Spleen (tissue), 7 donors: ENCODE measurements at regions not wholly inside any gene's neighbourhood (a gene's known extent, or its start where the extent isn't known, plus 50 kb on each side); places are given as distances from the start of the nearest gene placed in this dataset.

Source experiments
- CTCF ChIP-seq, 11 experiments: fragments of 200-600 bp in 7 of 11; fragments of 450-650 bp in 4 of 11; sonication (generic) in 4 of 11; IDR thresholded peaks in 8 of 11; conservative IDR thresholded peaks in 3 of 11; 1 replicate in 7 of 11; 2 replicates in 4 of 11; pipeline versions ENCODE4 v1.4.0 to v1.8.0; 2016 to 2021; ENCODE audit warnings: antibody characterized with exemption in 11 of 11, inconsistent platforms in 4 of 11, mild to moderate bottlenecking in 1 of 11
- POLR2A ChIP-seq, 3 donors: fragments of 450-650 bp; IDR thresholded peaks; one replicate each; pipeline ENCODE4 v1.5.1; 2017; ENCODE audit warnings: antibody characterized with exemption in 3 of 3, mild to moderate bottlenecking in 1 of 3
- donor health status: DM: no; HTN: no; CAD: no; lungs with moderate emphysema.
- donor health status: DM: no; HTN: no; CAD: no.
- donor health status: DM: no; HTN: no; CAD: no.

- no peak for TF ChIP-seq CTCF (IDR thresholded peaks at IDR 0.05 in 8 of 11, conservative IDR thresholded peaks at IDR 0.05 in 3 of 11)
- TF ChIP-seq POLR2A (IDR thresholded peaks at IDR 0.05): no peak
Observed at GRCh38 chr2:65489269-65489668, 56.9 kb upstream of the SPRED2 start.
